SK-N-SH treated with all-trans-retinoic acid at 6 μM for 48 hours (cell line): ENCODE measurements at regions not wholly inside any gene's neighbourhood (a gene's known extent, or its start where the extent isn't known, plus 50 kb on each side); places are given as distances from the start of the nearest gene placed in this dataset.

Source experiments
- ATAC-seq: fragments of 200-7000 bp; cut with Tn5 transposase; 3 replicates; pipeline ENCODE4 v1.9.1; 2020; ENCODE audit warnings: mild to moderate bottlenecking, moderate library complexity
- BACH2 ChIP-seq: fragments of 250-450 bp; sonication (Bioruptor Pico); IDR thresholded peaks from 2 replicates; pipeline ENCODE4 v1.9.0; 2021; ENCODE audit warnings: mild to moderate bottlenecking, borderline replicate concordance
- CREB5 ChIP-seq: fragments of 250-450 bp; sonication (Bioruptor Pico); IDR thresholded peaks from 2 replicates; pipeline ENCODE4 v1.5.1; 2020; ENCODE audit warnings: low read depth, mild to moderate bottlenecking, moderate library complexity
- CSDC2 ChIP-seq: fragments of 250-450 bp; sonication (Bioruptor Pico); IDR thresholded peaks from 2 replicates; pipeline ENCODE4 v1.5.0; 2020; ENCODE audit warnings: mild to moderate bottlenecking, moderate library complexity
- CSRNP3 ChIP-seq: fragments of 250-450 bp; sonication (Bioruptor Pico); IDR thresholded peaks from 2 replicates; pipeline ENCODE4 v1.5.1; 2021; ENCODE audit warnings: mild to moderate bottlenecking, moderate library complexity
- GLIS3 ChIP-seq: fragments of 250-450 bp; sonication (Bioruptor Pico); IDR thresholded peaks from 2 replicates; pipeline ENCODE4 v1.5.0; 2020; ENCODE audit warnings: mild to moderate bottlenecking, moderate library complexity
- ISL1 ChIP-seq: fragments of 250-450 bp; sonication (Bioruptor Pico); IDR thresholded peaks from 2 replicates; pipeline ENCODE4 v2.1.2; 2022; ENCODE audit warnings: mild to moderate bottlenecking, moderate library complexity
- OSR1 ChIP-seq: fragments of 250-450 bp; sonication (Bioruptor Pico); IDR thresholded peaks from 2 replicates; pipeline ENCODE4 v1.8.0; 2022; ENCODE audit warnings: moderate library complexity, mild to moderate bottlenecking, inconsistent platforms
- PPARA ChIP-seq: fragments of 250-450 bp; sonication (Bioruptor Pico); IDR thresholded peaks from 2 replicates; pipeline ENCODE4 v1.5.0; 2020; ENCODE audit warnings: mild to moderate bottlenecking, borderline replicate concordance
- RARB ChIP-seq: fragments of 250-450 bp; sonication (Bioruptor Pico); IDR thresholded peaks from 2 replicates; pipeline ENCODE4 v1.8.0; 2021; ENCODE audit warnings: mild to moderate bottlenecking, moderate library complexity
- SNAI2 ChIP-seq: fragments of 250-450 bp; sonication (Bioruptor Pico); IDR thresholded peaks from 2 replicates; pipeline ENCODE4 v1.5.0; 2020; ENCODE audit warnings: mild to moderate bottlenecking, moderate library complexity
- TCF4 ChIP-seq: fragments of 250-450 bp; sonication (Bioruptor Pico); IDR thresholded peaks from 2 replicates; pipeline ENCODE4 v1.8.0; 2021; ENCODE audit warnings: mild to moderate bottlenecking, moderate library complexity, borderline replicate concordance
- TOX ChIP-seq: fragments of 250-450 bp; sonication (Bioruptor Pico); IDR thresholded peaks from 2 replicates; pipeline ENCODE4 v1.8.0; 2021; ENCODE audit warnings: mild to moderate bottlenecking, moderate library complexity, borderline replicate concordance
- ZC3H10 ChIP-seq: fragments of 250-450 bp; sonication (Bioruptor Pico); IDR thresholded peaks from 2 replicates; pipeline ENCODE4 v1.5.1; 2021; ENCODE audit warnings: mild to moderate bottlenecking, moderate library complexity
- ZFP3 ChIP-seq: fragments of 250-450 bp; sonication (Bioruptor Pico); IDR thresholded peaks from 2 replicates; pipeline ENCODE4 v1.5.0; 2020; ENCODE audit warnings: mild to moderate bottlenecking, moderate library complexity
- ZFP30 ChIP-seq: fragments of 450-650 bp; formaldehyde crosslinking; IDR thresholded peaks from 2 replicates; pipeline ENCODE4 v1.5.0; 2022; ENCODE audit warnings: mild to moderate bottlenecking, moderate library complexity
- ZNF565 ChIP-seq: fragments of 450-650 bp; formaldehyde crosslinking; conservative IDR thresholded peaks from 2 replicates; pipeline ENCODE4 v1.5.0; 2020; ENCODE audit warnings: low read depth, mild to moderate bottlenecking, moderate library complexity
- ZNF70 ChIP-seq: fragments of 450-650 bp; formaldehyde crosslinking; IDR thresholded peaks from 2 replicates; pipeline ENCODE4 v1.5.0; 2020; ENCODE audit warnings: mild to moderate bottlenecking, moderate library complexity
- ZNF8 ChIP-seq: fragments of 450-650 bp; formaldehyde crosslinking; IDR thresholded peaks from 2 replicates; pipeline ENCODE4 v1.5.0; 2020; ENCODE audit warnings: mild to moderate bottlenecking, moderate library complexity
- TF ChIP-seq, protein P1 (sequence below): fragments of 250-450 bp; sonication (Bioruptor Pico); IDR thresholded peaks from 2 replicates; pipeline ENCODE4 v1.8.0; 2020; ENCODE audit warnings: mild to moderate bottlenecking, moderate library complexity, borderline replicate concordance
- TF ChIP-seq, protein P2 (sequence below): fragments of 250-450 bp; sonication (Bioruptor Pico); IDR thresholded peaks from 2 replicates; pipeline ENCODE4 v1.5.0; 2020; ENCODE audit warnings: mild to moderate bottlenecking, moderate library complexity
- TF ChIP-seq, protein P3 (sequence below): fragments of 250-450 bp; sonication (Bioruptor Pico); IDR thresholded peaks from 2 replicates; pipeline ENCODE4 v1.8.0; 2021; ENCODE audit warnings: low read depth, mild to moderate bottlenecking, moderate library complexity, borderline replicate concordance

- TF ChIP-seq ZNF565 = no peak
- TF ChIP-seq, all 23 proteins: peak for 0
- ATAC-seq = no peak
These were observed 548.7 kb upstream of the MAP3K7 start for GRCh38 chr6:91135406-91136103.

DNA sequence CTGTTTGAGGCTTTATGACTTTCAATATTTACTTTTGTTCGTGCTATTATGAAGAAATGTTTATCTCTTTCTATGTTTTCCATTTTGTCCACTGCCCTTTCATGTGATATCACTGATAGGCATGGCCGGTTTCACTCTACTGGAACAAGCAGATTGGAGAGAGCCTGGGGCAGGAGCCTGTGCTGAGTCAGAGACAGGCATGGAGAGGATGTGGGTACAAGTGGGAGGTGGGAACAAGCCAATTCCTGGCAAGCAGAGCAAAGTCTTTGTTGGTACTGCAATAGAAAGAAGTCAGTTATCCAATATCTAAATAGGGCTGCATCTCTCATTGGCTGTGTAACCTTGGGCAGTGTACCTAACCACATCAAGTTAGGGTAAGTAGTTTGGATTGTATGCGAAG, 545.6 kb upstream of the MAP3K7 start:
- ATAC-seq = no peak
- TF ChIP-seq CREB5 (no peak), ZFP30 (CRISPR knock-in tag) (no peak), BACH2 (CRISPR knock-in tag) (no peak)

DNA sequence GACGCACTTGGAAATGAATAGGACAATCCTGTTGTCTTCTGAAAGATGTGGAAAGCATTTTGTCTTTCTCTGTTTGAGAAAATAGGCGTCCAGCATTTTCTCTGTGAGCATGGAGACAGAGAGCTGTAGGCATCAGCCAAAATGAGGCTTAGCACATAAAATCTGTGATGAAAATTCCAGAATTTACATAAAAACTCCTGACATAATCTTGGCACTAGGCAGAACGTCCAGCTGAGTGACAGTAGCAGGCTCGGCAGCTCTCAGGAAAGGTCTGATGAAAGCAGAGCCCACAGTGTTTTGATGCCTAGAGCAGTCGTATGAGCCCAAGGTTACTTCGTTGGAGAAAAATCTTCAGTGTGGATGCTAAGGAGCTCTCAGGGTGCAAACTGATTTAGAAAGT, 543.3 kb upstream of the MAP3K7 start:
- ATAC-seq = no peak
- TF ChIP-seq GLIS3 (CRISPR knock-in tag) = no peak
- TF ChIP-seq, protein P1, sequence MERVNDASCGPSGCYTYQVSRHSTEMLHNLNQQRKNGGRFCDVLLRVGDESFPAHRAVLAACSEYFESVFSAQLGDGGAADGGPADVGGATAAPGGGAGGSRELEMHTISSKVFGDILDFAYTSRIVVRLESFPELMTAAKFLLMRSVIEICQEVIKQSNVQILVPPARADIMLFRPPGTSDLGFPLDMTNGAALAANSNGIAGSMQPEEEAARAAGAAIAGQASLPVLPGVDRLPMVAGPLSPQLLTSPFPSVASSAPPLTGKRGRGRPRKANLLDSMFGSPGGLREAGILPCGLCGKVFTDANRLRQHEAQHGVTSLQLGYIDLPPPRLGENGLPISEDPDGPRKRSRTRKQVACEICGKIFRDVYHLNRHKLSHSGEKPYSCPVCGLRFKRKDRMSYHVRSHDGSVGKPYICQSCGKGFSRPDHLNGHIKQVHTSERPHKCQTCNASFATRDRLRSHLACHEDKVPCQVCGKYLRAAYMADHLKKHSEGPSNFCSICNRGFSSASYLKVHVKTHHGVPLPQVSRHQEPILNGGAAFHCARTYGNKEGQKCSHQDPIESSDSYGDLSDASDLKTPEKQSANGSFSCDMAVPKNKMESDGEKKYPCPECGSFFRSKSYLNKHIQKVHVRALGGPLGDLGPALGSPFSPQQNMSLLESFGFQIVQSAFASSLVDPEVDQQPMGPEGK (CRISPR knock-in tag) = no peak
- TF ChIP-seq ZFP3 (CRISPR knock-in tag) = no peak
- TF ChIP-seq TCF4 (CRISPR knock-in tag) = no peak
- TF ChIP-seq SNAI2 (CRISPR knock-in tag) = no peak
- TF ChIP-seq BACH2 (CRISPR knock-in tag) = no peak
- TF ChIP-seq ISL1 (CRISPR knock-in tag) = no peak
- TF ChIP-seq TOX = no peak
- TF ChIP-seq ZNF8 (CRISPR knock-in tag) = no peak
- TF ChIP-seq RARB (CRISPR knock-in tag) = no peak

GRCh38 chr6:91127752-91128151, 540.9 kb upstream of the MAP3K7 start:
- TF ChIP-seq TOX (no peak), RARB (CRISPR knock-in tag) (no peak), ISL1 (CRISPR knock-in tag) (no peak), ZFP3 (CRISPR knock-in tag) (no peak)
- TF ChIP-seq, all 23 proteins: peak for 0
- no peak for ATAC-seq

DNA sequence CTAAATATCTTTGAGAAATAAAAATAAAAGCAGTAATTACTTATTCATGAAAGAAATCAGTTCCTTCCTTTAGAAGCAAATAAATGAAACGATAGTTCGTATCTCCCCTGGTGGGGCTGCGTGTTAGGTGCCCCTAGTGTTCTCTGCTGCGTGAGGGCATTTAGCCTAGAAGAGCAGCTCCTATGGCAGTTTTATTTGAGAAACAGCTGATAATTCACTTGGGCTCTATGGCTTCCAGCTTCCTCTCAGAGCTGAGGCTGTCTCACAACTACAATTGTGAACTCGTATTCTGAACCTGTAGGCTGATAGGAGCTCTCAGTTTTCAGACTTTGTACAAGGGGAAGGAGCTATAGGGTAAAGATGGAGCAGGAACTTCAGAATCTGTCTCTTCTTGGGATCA, 540.0 kb upstream of the MAP3K7 start:
- TF ChIP-seq ZNF70 (CRISPR knock-in tag) (no peak), PPARA (CRISPR knock-in tag) (no peak), ZNF565 (no peak), CSRNP3 (CRISPR knock-in tag) (no peak), ZC3H10 (CRISPR knock-in tag) (no peak), SNAI2 (CRISPR knock-in tag) (no peak), ZNF8 (CRISPR knock-in tag) (no peak), RARB (CRISPR knock-in tag) (no peak), TOX (no peak), TCF4 (CRISPR knock-in tag) (no peak), OSR1 (CRISPR knock-in tag) (no peak), GLIS3 (CRISPR knock-in tag) (no peak), BACH2 (CRISPR knock-in tag) (no peak), CSDC2 (no peak), ISL1 (CRISPR knock-in tag) (no peak)
- TF ChIP-seq, protein P2, sequence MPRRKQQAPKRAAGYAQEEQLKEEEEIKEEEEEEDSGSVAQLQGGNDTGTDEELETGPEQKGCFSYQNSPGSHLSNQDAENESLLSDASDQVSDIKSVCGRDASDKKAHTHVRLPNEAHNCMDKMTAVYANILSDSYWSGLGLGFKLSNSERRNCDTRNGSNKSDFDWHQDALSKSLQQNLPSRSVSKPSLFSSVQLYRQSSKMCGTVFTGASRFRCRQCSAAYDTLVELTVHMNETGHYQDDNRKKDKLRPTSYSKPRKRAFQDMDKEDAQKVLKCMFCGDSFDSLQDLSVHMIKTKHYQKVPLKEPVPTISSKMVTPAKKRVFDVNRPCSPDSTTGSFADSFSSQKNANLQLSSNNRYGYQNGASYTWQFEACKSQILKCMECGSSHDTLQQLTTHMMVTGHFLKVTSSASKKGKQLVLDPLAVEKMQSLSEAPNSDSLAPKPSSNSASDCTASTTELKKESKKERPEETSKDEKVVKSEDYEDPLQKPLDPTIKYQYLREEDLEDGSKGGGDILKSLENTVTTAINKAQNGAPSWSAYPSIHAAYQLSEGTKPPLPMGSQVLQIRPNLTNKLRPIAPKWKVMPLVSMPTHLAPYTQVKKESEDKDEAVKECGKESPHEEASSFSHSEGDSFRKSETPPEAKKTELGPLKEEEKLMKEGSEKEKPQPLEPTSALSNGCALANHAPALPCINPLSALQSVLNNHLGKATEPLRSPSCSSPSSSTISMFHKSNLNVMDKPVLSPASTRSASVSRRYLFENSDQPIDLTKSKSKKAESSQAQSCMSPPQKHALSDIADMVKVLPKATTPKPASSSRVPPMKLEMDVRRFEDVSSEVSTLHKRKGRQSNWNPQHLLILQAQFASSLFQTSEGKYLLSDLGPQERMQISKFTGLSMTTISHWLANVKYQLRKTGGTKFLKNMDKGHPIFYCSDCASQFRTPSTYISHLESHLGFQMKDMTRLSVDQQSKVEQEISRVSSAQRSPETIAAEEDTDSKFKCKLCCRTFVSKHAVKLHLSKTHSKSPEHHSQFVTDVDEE (CRISPR knock-in tag) = no peak
- TF ChIP-seq, protein P3, sequence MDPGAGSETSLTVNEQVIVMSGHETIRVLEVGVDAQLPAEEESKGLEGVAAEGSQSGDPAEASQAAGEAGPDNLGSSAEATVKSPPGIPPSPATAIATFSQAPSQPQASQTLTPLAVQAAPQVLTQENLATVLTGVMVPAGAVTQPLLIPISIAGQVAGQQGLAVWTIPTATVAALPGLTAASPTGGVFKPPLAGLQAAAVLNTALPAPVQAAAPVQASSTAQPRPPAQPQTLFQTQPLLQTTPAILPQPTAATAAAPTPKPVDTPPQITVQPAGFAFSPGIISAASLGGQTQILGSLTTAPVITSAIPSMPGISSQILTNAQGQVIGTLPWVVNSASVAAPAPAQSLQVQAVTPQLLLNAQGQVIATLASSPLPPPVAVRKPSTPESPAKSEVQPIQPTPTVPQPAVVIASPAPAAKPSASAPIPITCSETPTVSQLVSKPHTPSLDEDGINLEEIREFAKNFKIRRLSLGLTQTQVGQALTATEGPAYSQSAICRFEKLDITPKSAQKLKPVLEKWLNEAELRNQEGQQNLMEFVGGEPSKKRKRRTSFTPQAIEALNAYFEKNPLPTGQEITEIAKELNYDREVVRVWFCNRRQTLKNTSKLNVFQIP (CRISPR knock-in tag) = no peak
- TF ChIP-seq, protein P1 (CRISPR knock-in tag) = no peak
- ATAC-seq = no peak
